ENCODE measurements at regions not wholly inside any gene's neighbourhood (a gene's known extent, or its start where the extent isn't known, plus 50 kb on each side); places are given as distances from the start of the nearest gene placed in this dataset.

DNA sequence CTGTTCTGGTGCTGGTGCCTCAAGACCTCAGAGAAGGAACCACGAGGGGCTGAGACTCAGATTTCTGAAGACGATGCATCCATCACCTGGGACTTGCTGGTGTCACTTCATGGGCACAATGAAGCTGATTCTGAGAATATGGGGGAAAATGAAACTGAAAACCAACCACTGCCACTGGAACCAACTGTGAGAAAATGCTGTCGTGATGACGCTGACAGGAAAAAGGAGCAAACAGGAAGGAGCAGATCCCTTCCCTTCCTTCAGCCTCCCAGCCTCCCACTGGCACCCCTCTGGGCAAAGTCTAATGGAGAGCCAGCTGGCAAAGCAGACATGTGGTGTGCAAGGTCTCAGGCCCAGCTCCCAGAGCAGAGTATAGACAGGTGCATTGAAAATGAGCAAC is 109.7 kb downstream of the FOXI3 start:
- Mint-ChIP-seq H3K4me3 (peak overlapping the region in 1 of 4 donors; percentile 38), H3K9me3 (peaks cover 0 to 6% (median 3%) of the 10 kb centered on the region in 7 donors), H3K27me3 (peaks cover 10% of the 10 kb centered on the region), H3K36me3 (no peaks in the 10 kb centered on the region), H3K27ac (peak overlapping the region in 2 of 3 donors; percentile 33 to 88), H3K4me1 (peaks cover 0 to 8% (median 4%) of the 10 kb centered on the region in 4 donors)
- no peak for ATAC-seq (ENCODE audit: low read depth in 2 of 2)
- H3K9me3 ChIP-seq (ENCODE audit: control insufficient read depth in 2 of 2, low read length in 2 of 2): no peaks in the 10 kb centered on the region
- H3K27ac ChIP-seq (ENCODE audit: insufficient read depth, low read length, poor library complexity, severe bottlenecking): no peak overlapping the region
- H3K4me3 ChIP-seq (ENCODE audit: low read depth, low read length): peak overlapping the region; percentile 19
- DNase-seq: peak in 1 of 3 donors; percentile 70
- H3K4me1 ChIP-seq (ENCODE audit: control insufficient read depth, insufficient read depth, low read length, poor library complexity, severe bottlenecking): no peaks in the 10 kb centered on the region
- H3K27me3 ChIP-seq (ENCODE audit: control insufficient read depth, insufficient read depth, low read length): peaks cover 3% of the 10 kb centered on the region
- no peaks in the 10 kb centered on the region for H3K36me3 ChIP-seq (ENCODE audit: control insufficient read depth, insufficient read depth, low read length)

DNA sequence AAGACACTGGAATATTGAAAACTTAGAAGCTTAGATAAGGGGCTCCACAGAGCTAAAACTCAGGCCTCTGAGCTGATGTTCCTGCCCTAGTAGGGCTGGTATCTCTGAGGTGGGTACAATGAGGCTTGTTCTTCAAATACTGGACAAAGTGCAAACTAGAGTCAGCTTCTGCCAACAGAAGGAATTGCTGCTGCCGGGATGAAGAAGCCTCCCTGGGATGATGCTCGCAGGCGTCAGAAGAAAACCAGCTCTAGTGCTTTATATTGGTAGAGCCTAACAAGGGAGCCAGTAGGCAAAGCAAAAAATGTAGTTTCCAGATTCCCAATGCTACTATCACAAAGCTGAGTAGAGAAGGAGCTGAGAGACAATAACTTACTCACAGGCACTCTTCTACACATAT is 118.1 kb downstream of the FOXI3 start:
- no peaks in the 10 kb centered on the region for H3K4me1 Mint-ChIP-seq
- Histone ChIP-seq H3K36me3 (ENCODE audit: control insufficient read depth, insufficient read depth, low read length) (no peaks in the 10 kb centered on the region), H3K4me3 (ENCODE audit: low read depth, low read length) (no peak overlapping the region), H3K27ac (ENCODE audit: insufficient read depth, low read length, poor library complexity, severe bottlenecking) (no peak overlapping the region), H3K4me1 (ENCODE audit: control insufficient read depth, insufficient read depth, low read length, poor library complexity, severe bottlenecking) (no peaks in the 10 kb centered on the region), H3K27me3 (ENCODE audit: control insufficient read depth, insufficient read depth, low read length) (peaks cover 10% of the 10 kb centered on the region), H3K9me3 (ENCODE audit: control insufficient read depth in 2 of 2, low read length in 2 of 2) (no peaks in the 10 kb centered on the region)
- no peak overlapping the region for H3K4me3 Mint-ChIP-seq
- no peak for DNase-seq
- peaks cover 20% of the 10 kb centered on the region for H3K27me3 Mint-ChIP-seq
- peaks cover 0 to 4% (median 0%) of the 10 kb centered on the region in 7 donors for H3K9me3 Mint-ChIP-seq
- ATAC-seq (ENCODE audit: low read depth in 2 of 2): no peak
- no peak overlapping the region for H3K27ac Mint-ChIP-seq
- no peaks in the 10 kb centered on the region for H3K36me3 Mint-ChIP-seq

DNA sequence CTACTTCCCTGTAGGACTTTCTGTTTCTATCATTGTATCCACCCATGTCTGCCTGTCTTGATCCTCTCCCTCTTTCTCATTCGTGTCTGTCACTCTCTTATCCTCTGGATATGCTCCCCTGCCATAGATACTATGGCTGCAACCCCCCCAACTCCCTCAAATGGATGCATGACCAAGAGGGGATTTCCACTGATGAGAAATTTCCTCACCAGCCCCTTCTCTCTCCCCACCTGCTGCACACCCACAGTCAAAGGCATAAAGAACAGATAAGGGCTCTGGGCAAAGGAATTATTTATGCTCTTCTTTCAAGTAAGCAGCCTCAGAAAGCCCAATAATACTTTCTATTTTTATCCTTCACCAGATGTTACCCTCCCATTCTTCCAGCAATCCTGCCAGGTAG is 121.3 kb downstream of the FOXI3 start:
- no peak overlapping the region for H3K27ac Mint-ChIP-seq
- no peaks in the 10 kb centered on the region for H3K36me3 Mint-ChIP-seq
- no peak overlapping the region for H3K27ac ChIP-seq (ENCODE audit: insufficient read depth, low read length, poor library complexity, severe bottlenecking)
- no peak overlapping the region for H3K4me3 ChIP-seq (ENCODE audit: low read depth, low read length)
- no peaks in the 10 kb centered on the region for H3K9me3 ChIP-seq (ENCODE audit: control insufficient read depth in 2 of 2, low read length in 2 of 2)
- H3K27me3 Mint-ChIP-seq: peaks cover 24% of the 10 kb centered on the region
- no peaks in the 10 kb centered on the region for H3K4me1 Mint-ChIP-seq
- DNase-seq (no peak), ATAC-seq (ENCODE audit: low read depth in 2 of 2) (no peak)
- no peaks in the 10 kb centered on the region for H3K4me1 ChIP-seq (ENCODE audit: control insufficient read depth, insufficient read depth, low read length, poor library complexity, severe bottlenecking)
- H3K9me3 Mint-ChIP-seq: peaks cover 0 to 3% (median 0%) of the 10 kb centered on the region in 7 donors
- H3K4me3 Mint-ChIP-seq: no peak overlapping the region
- H3K36me3 ChIP-seq (ENCODE audit: control insufficient read depth, insufficient read depth, low read length): no peaks in the 10 kb centered on the region
- H3K27me3 ChIP-seq (ENCODE audit: control insufficient read depth, insufficient read depth, low read length): peaks cover 8% of the 10 kb centered on the region

DNA sequence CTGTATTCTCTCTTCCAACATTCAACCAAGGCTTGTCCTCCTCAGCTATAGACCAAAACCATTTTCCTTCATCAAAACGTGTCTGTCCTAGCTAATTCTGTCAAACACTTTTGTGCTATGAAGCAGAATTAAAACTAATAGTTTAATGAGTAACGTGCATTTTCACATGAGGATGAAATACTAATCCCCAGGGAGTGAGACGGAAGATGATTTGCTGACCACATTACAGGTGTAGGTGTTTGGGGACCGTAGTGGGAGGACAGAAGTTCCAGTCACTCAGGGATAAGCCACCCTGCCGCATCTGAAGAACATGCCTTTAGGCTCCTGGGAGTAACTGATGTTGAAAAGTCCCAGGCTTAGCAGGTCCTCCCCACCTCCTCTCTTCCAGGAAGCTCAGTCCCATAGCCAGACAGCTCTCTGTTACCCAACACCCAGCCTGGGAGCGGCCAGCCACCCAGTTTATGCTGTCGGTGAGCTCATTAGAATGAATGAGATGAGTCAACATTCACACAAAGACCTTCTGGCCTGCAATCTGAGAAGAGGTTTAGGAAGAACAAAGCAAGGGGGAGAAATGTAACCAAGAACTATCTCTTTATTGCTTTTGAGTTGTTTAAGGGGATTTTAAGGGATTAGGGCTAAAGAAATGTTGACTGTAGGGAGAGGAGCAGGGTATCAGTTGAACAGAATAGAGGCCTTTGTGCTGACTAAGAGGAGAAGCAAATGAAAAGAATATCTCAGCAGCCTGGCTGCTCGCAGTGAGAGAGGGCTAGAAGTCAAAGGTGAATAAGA is 122.5 kb downstream of the FOXI3 start:
- Mint-ChIP-seq H3K4me3 (no peak overlapping the region), H3K27ac (no peak overlapping the region), H3K9me3 (peaks cover 0 to 3% (median 0%) of the 10 kb centered on the region in 7 donors), H3K4me1 (no peaks in the 10 kb centered on the region), H3K27me3 (peaks cover 31% of the 10 kb centered on the region), H3K36me3 (no peaks in the 10 kb centered on the region)
- no peak for ATAC-seq (ENCODE audit: low read depth in 2 of 2)
- peaks cover 8% of the 10 kb centered on the region for H3K27me3 ChIP-seq (ENCODE audit: control insufficient read depth, insufficient read depth, low read length)
- H3K4me1 ChIP-seq (ENCODE audit: control insufficient read depth, insufficient read depth, low read length, poor library complexity, severe bottlenecking): no peaks in the 10 kb centered on the region
- H3K9me3 ChIP-seq (ENCODE audit: control insufficient read depth in 2 of 2, low read length in 2 of 2): no peaks in the 10 kb centered on the region
- no peak overlapping the region for H3K4me3 ChIP-seq (ENCODE audit: low read depth, low read length)
- H3K36me3 ChIP-seq (ENCODE audit: control insufficient read depth, insufficient read depth, low read length): no peaks in the 10 kb centered on the region
- DNase-seq: no peak
- no peak overlapping the region for H3K27ac ChIP-seq (ENCODE audit: insufficient read depth, low read length, poor library complexity, severe bottlenecking)

DNA sequence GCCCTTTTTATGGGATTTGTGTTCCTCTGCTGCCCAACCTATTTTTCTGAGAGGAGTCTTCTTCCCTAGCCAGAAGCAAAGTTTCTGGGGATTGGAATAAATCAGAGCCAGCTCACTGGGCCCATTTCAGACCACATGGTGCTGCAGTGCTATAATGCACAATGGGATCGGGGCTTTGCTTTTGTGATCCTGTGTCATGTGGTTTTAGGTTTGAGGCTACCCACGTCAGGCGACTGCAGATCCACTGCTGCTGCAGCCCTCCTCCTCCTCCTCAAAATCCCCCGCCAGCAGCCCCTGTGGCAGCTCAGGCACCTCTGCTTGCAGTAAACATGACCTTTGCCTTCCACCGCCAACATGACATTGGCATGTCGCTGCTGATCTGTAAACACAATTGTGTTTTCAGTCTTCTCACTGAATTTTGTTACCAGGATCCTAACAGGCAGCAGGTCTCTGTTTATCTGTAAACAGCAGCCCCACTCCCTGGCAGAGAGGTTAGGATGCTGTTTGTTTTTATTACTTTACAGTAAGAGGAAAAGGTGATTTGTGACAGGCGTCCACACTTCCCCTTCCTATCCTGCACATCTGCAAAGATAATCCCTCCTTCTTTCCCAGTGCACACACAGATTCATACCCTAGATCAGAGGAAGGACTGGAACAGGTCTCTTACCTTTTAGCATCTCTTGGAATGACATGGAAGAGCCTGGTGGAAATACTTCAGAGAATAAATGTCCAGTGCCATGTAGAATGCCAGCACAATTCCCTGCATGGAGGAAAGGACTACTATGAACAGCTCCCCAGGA is 130.8 kb downstream of the FOXI3 start:
- no peaks in the 10 kb centered on the region for H3K36me3 ChIP-seq (ENCODE audit: control insufficient read depth, insufficient read depth, low read length)
- no peaks in the 10 kb centered on the region for H3K4me1 ChIP-seq (ENCODE audit: control insufficient read depth, insufficient read depth, low read length, poor library complexity, severe bottlenecking)
- peaks cover 5% of the 10 kb centered on the region for H3K27me3 ChIP-seq (ENCODE audit: control insufficient read depth, insufficient read depth, low read length)
- H3K9me3 ChIP-seq (ENCODE audit: control insufficient read depth in 2 of 2, low read length in 2 of 2): no peaks in the 10 kb centered on the region
- H3K27me3 Mint-ChIP-seq: peaks cover 11% of the 10 kb centered on the region
- no peak overlapping the region for H3K27ac ChIP-seq (ENCODE audit: insufficient read depth, low read length, poor library complexity, severe bottlenecking)
- no peak for ATAC-seq (ENCODE audit: low read depth in 2 of 2)
- no peak overlapping the region for H3K4me3 ChIP-seq (ENCODE audit: low read depth, low read length)
- peaks cover 0 to 5% (median 0%) of the 10 kb centered on the region in 7 donors for H3K9me3 Mint-ChIP-seq
- H3K36me3 Mint-ChIP-seq: no peaks in the 10 kb centered on the region
- no peak overlapping the region for H3K4me3 Mint-ChIP-seq
- DNase-seq: no peak
- H3K4me1 Mint-ChIP-seq: no peaks in the 10 kb centered on the region
- no peak overlapping the region for H3K27ac Mint-ChIP-seq

DNA sequence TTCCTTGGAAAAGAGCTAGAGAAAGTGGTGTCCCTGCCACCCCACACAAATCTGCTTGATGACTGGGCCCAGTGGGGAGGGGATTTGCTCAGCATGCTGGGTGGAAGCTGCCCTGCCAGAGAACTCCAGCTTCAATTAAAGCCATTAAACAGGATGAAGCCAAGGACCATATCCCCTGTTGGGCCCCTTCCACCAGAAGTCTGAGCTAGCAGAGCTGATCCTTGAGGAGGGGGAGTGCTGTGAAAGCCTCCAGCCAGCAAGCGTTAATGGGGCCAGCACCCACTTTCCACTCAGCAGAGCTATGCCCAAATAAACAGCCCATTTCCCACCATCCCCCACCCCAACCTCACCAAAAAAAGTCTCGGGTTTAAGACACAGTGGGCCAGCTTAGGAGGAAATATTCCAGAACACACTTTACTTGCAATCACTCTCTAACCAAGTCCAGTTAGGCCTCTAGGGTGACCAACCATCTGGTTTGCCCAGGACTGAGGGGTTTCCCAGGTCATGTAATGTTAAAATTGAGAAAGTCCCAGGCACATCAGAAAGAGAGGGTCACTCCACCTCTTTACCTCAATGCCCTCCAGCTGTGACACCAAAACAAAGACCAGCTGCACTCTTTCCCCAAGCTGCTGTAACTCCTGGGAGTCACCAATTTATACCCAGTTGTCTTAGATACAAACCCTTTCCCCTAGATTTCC is 132.3 kb downstream of the FOXI3 start:
- H3K4me1 Mint-ChIP-seq: no peaks in the 10 kb centered on the region
- no peaks in the 10 kb centered on the region for H3K9me3 ChIP-seq (ENCODE audit: control insufficient read depth in 2 of 2, low read length in 2 of 2)
- peaks cover under 1% of the 10 kb centered on the region for H3K27me3 Mint-ChIP-seq
- H3K9me3 Mint-ChIP-seq: peaks cover 0 to 5% (median 0%) of the 10 kb centered on the region in 7 donors
- no peak overlapping the region for H3K27ac Mint-ChIP-seq
- peaks cover 5% of the 10 kb centered on the region for H3K27me3 ChIP-seq (ENCODE audit: control insufficient read depth, insufficient read depth, low read length)
- no peak overlapping the region for H3K4me3 Mint-ChIP-seq
- no peaks in the 10 kb centered on the region for H3K36me3 ChIP-seq (ENCODE audit: control insufficient read depth, insufficient read depth, low read length)
- H3K36me3 Mint-ChIP-seq: no peaks in the 10 kb centered on the region
- no peaks in the 10 kb centered on the region for H3K4me1 ChIP-seq (ENCODE audit: control insufficient read depth, insufficient read depth, low read length, poor library complexity, severe bottlenecking)
- no peak for DNase-seq
- ATAC-seq (ENCODE audit: low read depth in 2 of 2): no peak
- H3K27ac ChIP-seq (ENCODE audit: insufficient read depth, low read length, poor library complexity, severe bottlenecking): no peak overlapping the region
- H3K4me3 ChIP-seq (ENCODE audit: low read depth, low read length): no peak overlapping the region

DNA sequence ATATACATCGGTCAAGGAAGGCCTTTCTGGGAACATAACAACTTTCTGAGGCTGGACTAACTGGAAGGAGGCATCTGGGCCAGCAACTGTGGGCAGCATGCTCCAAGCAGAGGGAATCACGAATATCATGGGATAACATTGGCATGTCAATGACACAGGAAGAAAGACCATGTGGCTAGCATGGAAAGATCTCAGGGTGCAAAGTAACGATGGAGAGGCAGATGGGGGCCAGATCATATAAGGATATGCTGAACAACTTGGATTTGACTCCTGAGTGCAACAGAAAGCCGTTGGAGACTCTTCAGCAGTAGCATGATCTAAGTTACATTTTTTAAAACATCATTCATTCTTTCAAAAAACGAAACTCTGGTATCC is 133.6 kb downstream of the FOXI3 start:
- ATAC-seq (ENCODE audit: low read depth in 2 of 2): no peak
- H3K4me3 Mint-ChIP-seq: no peak overlapping the region

More for the DNA sequence above, 133.6 kb downstream of the FOXI3 start:
- no peak overlapping the region for H3K27ac ChIP-seq (ENCODE audit: insufficient read depth, low read length, poor library complexity, severe bottlenecking)
- Mint-ChIP-seq H3K36me3 (no peaks in the 10 kb centered on the region), H3K27me3 (no peaks in the 10 kb centered on the region), H3K27ac (no peak overlapping the region), H3K9me3 (peaks cover 0 to 5% (median 0%) of the 10 kb centered on the region in 7 donors), H3K4me1 (no peaks in the 10 kb centered on the region)
- H3K4me1 ChIP-seq (ENCODE audit: control insufficient read depth, insufficient read depth, low read length, poor library complexity, severe bottlenecking): no peaks in the 10 kb centered on the region
- no peaks in the 10 kb centered on the region for H3K9me3 ChIP-seq (ENCODE audit: control insufficient read depth in 2 of 2, low read length in 2 of 2)
- H3K36me3 ChIP-seq (ENCODE audit: control insufficient read depth, insufficient read depth, low read length): no peaks in the 10 kb centered on the region
- peaks cover 6% of the 10 kb centered on the region for H3K27me3 ChIP-seq (ENCODE audit: control insufficient read depth, insufficient read depth, low read length)
- no peak overlapping the region for H3K4me3 ChIP-seq (ENCODE audit: low read depth, low read length)
- no peak for DNase-seq

Measured in CD4-positive, CD25-positive, alpha-beta regulatory T cell (primary cell).